GM20000 (cell line): ENCODE measurements at regions not wholly inside any gene's neighbourhood (a gene's known extent, or its start where the extent isn't known, plus 50 kb on each side); places are given as distances from the start of the nearest gene placed in this dataset.

ENCODE experiments used
- DNase-seq: peaks from one replicate; pipeline ENCODE4 v3.0.0; 2012; ENCODE audit warnings: low spot score
- TF ChIP-seq, protein P1 (sequence below): IDR thresholded peaks from 2 replicates; pipeline ENCODE4 v1.5.1; 2012; ENCODE audit warnings: mild to moderate bottlenecking, control low read depth; ENCODE audit errors: extremely low read depth, missing control alignments

- no peak for DNase-seq
- TF ChIP-seq, protein P1, sequence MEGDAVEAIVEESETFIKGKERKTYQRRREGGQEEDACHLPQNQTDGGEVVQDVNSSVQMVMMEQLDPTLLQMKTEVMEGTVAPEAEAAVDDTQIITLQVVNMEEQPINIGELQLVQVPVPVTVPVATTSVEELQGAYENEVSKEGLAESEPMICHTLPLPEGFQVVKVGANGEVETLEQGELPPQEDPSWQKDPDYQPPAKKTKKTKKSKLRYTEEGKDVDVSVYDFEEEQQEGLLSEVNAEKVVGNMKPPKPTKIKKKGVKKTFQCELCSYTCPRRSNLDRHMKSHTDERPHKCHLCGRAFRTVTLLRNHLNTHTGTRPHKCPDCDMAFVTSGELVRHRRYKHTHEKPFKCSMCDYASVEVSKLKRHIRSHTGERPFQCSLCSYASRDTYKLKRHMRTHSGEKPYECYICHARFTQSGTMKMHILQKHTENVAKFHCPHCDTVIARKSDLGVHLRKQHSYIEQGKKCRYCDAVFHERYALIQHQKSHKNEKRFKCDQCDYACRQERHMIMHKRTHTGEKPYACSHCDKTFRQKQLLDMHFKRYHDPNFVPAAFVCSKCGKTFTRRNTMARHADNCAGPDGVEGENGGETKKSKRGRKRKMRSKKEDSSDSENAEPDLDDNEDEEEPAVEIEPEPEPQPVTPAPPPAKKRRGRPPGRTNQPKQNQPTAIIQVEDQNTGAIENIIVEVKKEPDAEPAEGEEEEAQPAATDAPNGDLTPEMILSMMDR, result no peak
Measured at GRCh38 chr11:112625814-112626213, 335.4 kb upstream of the NCAM1 start.

- DNase-seq, result no peak
- TF ChIP-seq, protein P1, result no peak
Measured at GRCh38 chr11:112626731-112627130, 334.5 kb upstream of the NCAM1 start.

- peak; percentile 63 for DNase-seq
- TF ChIP-seq, protein P1, result no peak
Measured at GRCh38 chr11:112627588-112628045, 333.6 kb upstream of the NCAM1 start.

DNA sequence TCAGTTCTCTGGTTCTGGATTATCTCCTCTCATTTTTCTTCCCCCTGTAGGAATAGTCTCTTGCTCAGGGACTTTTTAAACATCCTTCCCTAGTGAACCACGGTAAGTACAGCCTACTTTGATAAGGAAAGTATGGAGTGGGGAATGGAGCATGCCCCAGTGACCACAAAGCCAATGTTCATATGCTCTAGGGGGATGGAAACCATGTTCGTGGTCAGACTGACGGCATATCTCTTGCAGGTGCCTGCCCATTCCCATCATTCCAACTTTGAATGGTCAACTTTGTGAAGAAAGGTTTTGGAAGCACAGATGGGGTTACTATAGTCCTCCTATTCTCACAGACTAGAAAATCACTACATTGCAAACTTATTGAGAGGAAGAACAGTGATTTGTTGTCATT lies 332.5 kb upstream of the NCAM1 start:
- TF ChIP-seq, protein P1, result no peak
- no peak for DNase-seq

DNA sequence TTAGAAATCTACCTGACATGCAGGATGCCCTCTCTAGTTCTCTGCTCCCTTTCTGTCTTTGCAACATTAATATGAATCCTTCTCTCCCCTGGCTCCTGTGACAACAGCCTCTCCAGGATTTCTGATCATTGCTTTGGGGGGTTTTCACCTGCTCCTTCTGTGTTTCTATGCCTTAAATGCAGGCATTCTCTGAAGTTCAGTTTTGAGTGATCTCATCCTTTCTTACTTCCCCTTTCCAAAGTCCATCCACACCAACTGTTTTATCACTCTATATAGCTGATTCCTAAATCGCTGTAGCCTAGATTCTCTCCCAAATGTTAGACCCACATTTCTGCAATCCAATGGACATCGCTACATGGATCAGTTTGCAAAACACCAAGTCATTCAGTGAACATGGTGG lies 330.7 kb upstream of the NCAM1 start:
- TF ChIP-seq, protein P1, result no peak
- DNase-seq, result no peak

- TF ChIP-seq, protein P1, result no peak
Measured at GRCh38 chr11:112631333-112631732, 329.9 kb upstream of the NCAM1 start.

GRCh38 chr11:112632866-112633505 lies 328.2 kb upstream of the NCAM1 start:
- TF ChIP-seq, protein P1, result no peak
- DNase-seq, result no peak

More at GRCh38 chr11:112631333-112631732, 329.9 kb upstream of the NCAM1 start:
- DNase-seq, result no peak
